GM21717 (cell line): ENCODE measurements at regions not wholly inside any gene's neighbourhood (a gene's known extent, or its start where the extent isn't known, plus 50 kb on each side); places are given as distances from the start of the nearest gene placed in this dataset.
"Not testable (repeated sequence)": the region's sequence is repeated elsewhere in the genome, so short reads cannot be mapped to it uniquely, and the experiment has no call there.

ENCODE experiments used
- ATAC-seq: cut with Tn5 transposase; IDR thresholded peaks from one replicate; pipeline ENCODE4 v1.9.1; 2021; ENCODE audit warnings: mild to moderate bottlenecking, moderate library complexity; ENCODE audit not compliant: unreplicated experiment

- ATAC-seq: no peak
Measured at GRCh38 chr6:11307226-11307625, 74.8 kb upstream of the NEDD9 start.

GRCh38 chr6:11304946-11305345 lies 72.5 kb upstream of the NEDD9 start:
- ATAC-seq: no peak

GRCh38 chr6:11299876-11300428 lies 67.5 kb upstream of the NEDD9 start:
- ATAC-seq: not testable (repeated sequence)

- ATAC-seq: not testable (repeated sequence)
Measured at GRCh38 chr6:11299421-11299784, 66.9 kb upstream of the NEDD9 start.

GRCh38 chr6:11298651-11299420 lies 66.4 kb upstream of the NEDD9 start:
- no peak for ATAC-seq

GRCh38 chr6:11297376-11297729 lies 64.9 kb upstream of the NEDD9 start:
- no peak for ATAC-seq

GRCh38 chr6:11296449-11297375 lies 64.2 kb upstream of the NEDD9 start:
- ATAC-seq: no peak

- no peak for ATAC-seq
Measured at GRCh38 chr6:11295969-11296368, 63.5 kb upstream of the NEDD9 start.

GRCh38 chr6:11294228-11294627 lies 61.8 kb upstream of the NEDD9 start:
- ATAC-seq: no peak

GRCh38 chr6:11292594-11293236 lies 60.2 kb upstream of the NEDD9 start:
- ATAC-seq: no peak

- no peak for ATAC-seq
Measured at GRCh38 chr6:11292091-11292490, 59.6 kb upstream of the NEDD9 start.

- ATAC-seq: no peak
Measured at GRCh38 chr6:11291582-11291981, 59.1 kb upstream of the NEDD9 start.

- ATAC-seq: no peak
Measured at GRCh38 chr6:11290027-11290426, 57.6 kb upstream of the NEDD9 start.

- no peak for ATAC-seq
Measured at GRCh38 chr6:11288065-11288464, 55.6 kb upstream of the NEDD9 start.

GRCh38 chr6:11284996-11285395 lies 52.5 kb upstream of the NEDD9 start:
- ATAC-seq: no peak

- ATAC-seq: no peak
Measured at GRCh38 chr6:11283629-11284028, 51.2 kb upstream of the NEDD9 start.

- no peak for ATAC-seq
Measured at GRCh38 chr6:11282875-11283274, 50.4 kb upstream of the NEDD9 start.
